ENCODE measurements at regions not wholly inside any gene's neighbourhood (a gene's known extent, or its start where the extent isn't known, plus 50 kb on each side); places are given as distances from the start of the nearest gene placed in this dataset.

DNA sequence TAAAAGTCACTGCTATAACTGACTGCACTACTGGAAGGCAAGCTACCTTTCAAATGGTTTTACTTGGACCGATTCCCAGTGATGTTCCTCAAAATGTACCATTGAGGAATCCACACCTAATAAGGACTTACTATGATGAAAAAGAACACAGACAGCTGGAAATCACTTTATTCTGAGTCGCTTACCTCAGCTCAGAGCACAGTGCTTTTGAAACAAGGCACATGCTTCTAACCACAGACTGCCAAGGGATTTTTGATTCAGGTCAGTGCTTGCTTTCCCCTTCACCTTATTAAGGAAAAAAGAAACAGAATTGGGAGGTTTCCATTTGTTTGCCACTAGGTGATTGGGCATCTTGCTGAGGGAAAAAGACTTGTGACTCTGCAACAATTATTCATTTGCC lies 707.5 kb upstream of the FSHR start:
- ATAC-seq (no peak), DNase-seq (no peak)
- H3K4me3 ChIP-seq = no peak overlapping the region
- no peaks in the 10 kb centered on the region for H3K4me1 ChIP-seq
- TF ChIP-seq, protein P1, sequence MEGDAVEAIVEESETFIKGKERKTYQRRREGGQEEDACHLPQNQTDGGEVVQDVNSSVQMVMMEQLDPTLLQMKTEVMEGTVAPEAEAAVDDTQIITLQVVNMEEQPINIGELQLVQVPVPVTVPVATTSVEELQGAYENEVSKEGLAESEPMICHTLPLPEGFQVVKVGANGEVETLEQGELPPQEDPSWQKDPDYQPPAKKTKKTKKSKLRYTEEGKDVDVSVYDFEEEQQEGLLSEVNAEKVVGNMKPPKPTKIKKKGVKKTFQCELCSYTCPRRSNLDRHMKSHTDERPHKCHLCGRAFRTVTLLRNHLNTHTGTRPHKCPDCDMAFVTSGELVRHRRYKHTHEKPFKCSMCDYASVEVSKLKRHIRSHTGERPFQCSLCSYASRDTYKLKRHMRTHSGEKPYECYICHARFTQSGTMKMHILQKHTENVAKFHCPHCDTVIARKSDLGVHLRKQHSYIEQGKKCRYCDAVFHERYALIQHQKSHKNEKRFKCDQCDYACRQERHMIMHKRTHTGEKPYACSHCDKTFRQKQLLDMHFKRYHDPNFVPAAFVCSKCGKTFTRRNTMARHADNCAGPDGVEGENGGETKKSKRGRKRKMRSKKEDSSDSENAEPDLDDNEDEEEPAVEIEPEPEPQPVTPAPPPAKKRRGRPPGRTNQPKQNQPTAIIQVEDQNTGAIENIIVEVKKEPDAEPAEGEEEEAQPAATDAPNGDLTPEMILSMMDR (IDR thresholded peaks at IDR 0.05) = no peak
- H3K9me3 ChIP-seq = no peaks in the 10 kb centered on the region
- no peak overlapping the region for H3K27ac ChIP-seq
- intact Hi-C loops (cut with DNase I) = no loop called here
- H3K36me3 ChIP-seq = no peaks in the 10 kb centered on the region
- no peaks in the 10 kb centered on the region for H3K27me3 ChIP-seq

DNA sequence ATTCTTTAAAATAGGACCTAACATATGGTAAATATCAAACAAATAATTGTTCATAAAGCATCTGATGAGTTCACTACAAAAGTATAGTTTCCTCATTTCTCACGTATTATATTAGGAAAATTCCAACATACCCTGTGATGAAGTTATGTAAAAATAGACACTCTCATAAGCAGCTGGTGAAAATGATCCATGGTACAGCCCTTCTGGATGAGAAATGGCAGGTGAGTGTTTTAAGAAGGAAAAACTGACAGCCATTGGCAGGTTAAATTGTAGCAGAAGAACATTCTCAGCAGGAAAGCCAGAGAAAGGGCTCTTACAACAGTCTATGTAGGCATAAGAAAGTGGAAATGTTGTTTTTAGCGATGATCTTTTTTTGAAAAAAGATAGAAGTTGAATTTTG lies 706.5 kb upstream of the FSHR start:
- Histone ChIP-seq H3K36me3 (no peaks in the 10 kb centered on the region), H3K27me3 (no peaks in the 10 kb centered on the region), H3K4me1 (no peaks in the 10 kb centered on the region), H3K27ac (no peak overlapping the region), H3K4me3 (no peak overlapping the region), H3K9me3 (no peaks in the 10 kb centered on the region)
- intact Hi-C loops (cut with DNase I) = no loop called here
- TF ChIP-seq, protein P1 (IDR thresholded peaks at IDR 0.05) = no peak
- DNase-seq (no peak), ATAC-seq (no peak)

DNA sequence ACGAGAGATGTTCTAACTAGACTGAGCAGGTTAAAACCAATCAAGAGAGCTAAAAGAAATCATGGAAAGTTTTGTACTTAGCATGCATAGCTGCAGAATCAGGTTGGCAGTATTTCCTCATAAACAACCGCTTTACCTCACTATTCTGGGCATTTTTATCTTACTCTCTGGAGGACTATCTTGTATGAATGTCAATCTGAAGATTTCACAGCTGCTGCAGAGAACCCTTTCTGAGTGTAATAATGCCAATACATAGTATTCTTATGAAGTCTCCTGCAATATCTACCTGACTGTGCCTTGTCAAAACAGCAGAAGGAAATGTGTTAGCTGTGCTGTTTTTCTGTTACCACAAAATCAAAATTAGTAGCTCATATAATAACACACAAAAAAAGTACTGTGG lies 705.9 kb upstream of the FSHR start:
- TF ChIP-seq, protein P1 (IDR thresholded peaks at IDR 0.05) = no peak
- Histone ChIP-seq H3K27me3 (no peaks in the 10 kb centered on the region), H3K4me3 (no peak overlapping the region), H3K4me1 (no peaks in the 10 kb centered on the region), H3K9me3 (no peaks in the 10 kb centered on the region), H3K36me3 (no peaks in the 10 kb centered on the region), H3K27ac (no peak overlapping the region)
- ATAC-seq (no peak), DNase-seq (no peak)
- intact Hi-C loops (cut with DNase I) = no loop called here

DNA sequence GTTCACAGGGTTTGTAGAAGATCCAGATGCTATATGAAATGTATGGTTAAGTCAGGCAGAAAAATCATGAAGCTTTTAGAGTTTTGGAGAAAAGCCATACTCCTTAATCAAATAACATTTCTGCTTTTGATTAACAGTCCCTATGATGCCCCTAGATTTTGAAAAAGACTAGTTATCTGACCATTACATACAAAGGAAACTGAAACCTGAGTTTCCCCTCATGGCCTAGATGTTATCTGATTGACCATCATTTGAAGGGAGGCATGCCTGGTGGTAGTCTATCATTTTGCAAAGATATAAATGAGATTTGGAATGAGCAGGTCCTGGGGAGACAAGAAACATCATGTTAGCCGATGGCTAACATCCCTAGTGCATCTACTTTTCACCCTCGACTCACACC lies 704.3 kb upstream of the FSHR start:
- H3K4me1 ChIP-seq = no peaks in the 10 kb centered on the region
- TF ChIP-seq, protein P1 (IDR thresholded peaks at IDR 0.05) = no peak
- no peak for DNase-seq
- H3K4me3 ChIP-seq = no peak overlapping the region
- no peaks in the 10 kb centered on the region for H3K27me3 ChIP-seq
- ATAC-seq = no peak
- intact Hi-C loops (cut with DNase I) = no loop called here
- H3K36me3 ChIP-seq = no peaks in the 10 kb centered on the region
- H3K9me3 ChIP-seq = no peaks in the 10 kb centered on the region
- H3K27ac ChIP-seq = no peak overlapping the region

DNA sequence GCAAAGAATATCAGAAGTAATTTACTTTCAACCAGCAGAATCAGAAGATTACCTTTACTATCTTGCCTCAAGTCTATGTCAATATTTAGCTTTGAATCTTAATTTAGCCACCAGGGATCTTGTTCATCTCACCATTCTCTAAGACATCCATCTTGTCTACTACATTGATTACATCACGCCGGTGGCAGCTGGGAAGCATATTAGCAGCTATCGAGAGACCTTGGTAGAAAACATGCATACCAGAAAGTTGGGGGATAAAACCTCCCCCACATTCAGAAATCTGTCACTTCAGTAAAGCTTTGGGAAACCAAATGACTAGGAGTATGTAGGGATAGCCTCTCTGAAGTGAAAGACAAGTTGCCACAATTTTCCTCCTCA lies 703.8 kb upstream of the FSHR start:
- H3K4me3 ChIP-seq = no peak overlapping the region
- TF ChIP-seq, protein P1 (IDR thresholded peaks at IDR 0.05) = no peak
- no peak overlapping the region for H3K27ac ChIP-seq
- H3K27me3 ChIP-seq = no peaks in the 10 kb centered on the region
- DNase-seq (no peak), ATAC-seq (no peak)
- H3K9me3 ChIP-seq = no peaks in the 10 kb centered on the region
- intact Hi-C loops (cut with DNase I) = no loop called here
- H3K36me3 ChIP-seq = no peaks in the 10 kb centered on the region
- no peaks in the 10 kb centered on the region for H3K4me1 ChIP-seq

DNA sequence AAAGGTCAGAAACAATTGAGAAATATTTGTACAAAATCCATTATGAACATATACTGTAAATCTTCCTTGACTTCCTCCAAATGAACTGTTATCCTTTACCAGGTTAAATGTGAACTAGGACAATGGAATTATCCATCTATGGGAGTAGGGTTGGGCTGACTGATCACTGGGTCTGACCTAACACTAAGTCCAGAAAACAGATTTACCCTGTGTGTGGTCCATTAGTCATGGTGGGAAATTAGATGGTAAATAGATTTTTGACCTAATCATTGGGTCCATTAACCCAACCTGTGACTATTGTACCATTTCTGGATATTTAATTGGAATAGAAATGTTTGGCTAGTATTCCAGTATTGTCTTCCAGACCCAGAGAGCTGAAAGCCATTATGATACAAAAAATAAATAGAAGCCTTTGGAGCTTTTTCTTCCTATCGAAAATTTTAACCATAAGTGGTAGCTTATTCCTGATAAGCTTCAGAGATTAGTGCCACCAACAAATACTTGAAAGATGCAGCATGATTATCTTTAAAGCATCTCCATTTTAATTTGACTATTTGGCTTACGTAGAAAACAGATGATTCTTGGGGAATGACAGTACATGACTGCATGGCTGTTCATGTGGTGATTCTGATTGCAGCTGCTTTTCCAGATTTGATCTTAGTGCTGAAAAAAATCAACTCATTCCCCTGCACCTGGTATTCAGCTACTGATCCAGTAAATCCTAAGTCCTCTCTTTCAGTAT lies 703.2 kb upstream of the FSHR start:
- no peak overlapping the region for H3K27ac ChIP-seq
- ATAC-seq (no peak), DNase-seq (no peak)
- TF ChIP-seq, protein P1 (IDR thresholded peaks at IDR 0.05) = no peak
- H3K36me3 ChIP-seq = no peaks in the 10 kb centered on the region
- intact Hi-C loops (cut with DNase I) = no loop called here
- H3K4me1 ChIP-seq = no peaks in the 10 kb centered on the region
- H3K4me3 ChIP-seq = no peak overlapping the region
- H3K9me3 ChIP-seq = no peaks in the 10 kb centered on the region
- no peaks in the 10 kb centered on the region for H3K27me3 ChIP-seq

Data from upper lobe of right lung (tissue), 1 donor.